ENCODE measurements at regions not wholly inside any gene's neighbourhood (a gene's known extent, or its start where the extent isn't known, plus 50 kb on each side); places are given as distances from the start of the nearest gene placed in this dataset.

GRCh38 chr12:88308825-88309224, 166.7 kb downstream of the TMTC3 start:
- in situ Hi-C loops (cut with MboI; ENCODE audit: low pct_unique_long_range_greater_than_20kb, low sequenced_read_pairs) = no loop called here
- DNase-seq = no peak

DNA sequence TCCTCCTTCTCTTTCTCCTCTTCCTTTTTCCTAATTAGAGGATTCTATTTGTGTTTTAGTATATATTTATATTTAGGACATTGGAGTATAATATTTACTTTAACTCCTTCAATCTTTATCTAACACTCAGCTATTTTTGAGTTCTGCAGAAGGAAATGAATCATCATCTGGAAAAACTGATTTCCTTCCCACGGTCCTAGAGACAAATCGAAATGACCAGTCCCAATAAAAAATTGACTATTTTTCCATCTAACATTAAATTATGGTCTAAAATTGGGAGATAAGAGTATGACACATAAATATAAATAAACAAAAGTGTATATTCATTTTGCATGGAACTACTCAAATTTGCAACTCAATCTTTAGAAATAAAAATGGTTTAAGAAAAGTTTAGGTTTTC, 167.4 kb downstream of the TMTC3 start:
- DNase-seq = no peak
- in situ Hi-C loops (cut with MboI; ENCODE audit: low pct_unique_long_range_greater_than_20kb, low sequenced_read_pairs) = no loop called here

DNA sequence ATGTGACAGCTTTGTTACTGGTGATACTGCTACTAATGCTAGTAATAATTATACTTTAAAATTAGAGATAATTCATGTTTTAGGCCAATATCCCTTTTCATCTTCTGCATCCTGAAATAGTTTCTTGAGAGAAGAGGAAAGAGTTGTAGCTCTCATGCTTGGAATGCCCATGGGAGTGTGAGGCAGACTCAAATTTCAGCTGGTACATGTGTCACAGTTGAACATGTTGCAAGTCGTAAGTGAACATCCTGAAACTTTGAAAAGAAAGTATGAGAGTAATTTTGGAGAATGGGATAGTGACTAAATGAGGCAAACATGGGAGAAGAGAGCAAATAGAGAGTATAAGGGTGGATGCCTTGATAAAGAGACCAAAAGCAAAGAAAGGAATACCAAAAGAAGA, 168.0 kb downstream of the TMTC3 start:
- in situ Hi-C loops (cut with MboI; ENCODE audit: low pct_unique_long_range_greater_than_20kb, low sequenced_read_pairs) = no loop called here
- no peak for DNase-seq

DNA sequence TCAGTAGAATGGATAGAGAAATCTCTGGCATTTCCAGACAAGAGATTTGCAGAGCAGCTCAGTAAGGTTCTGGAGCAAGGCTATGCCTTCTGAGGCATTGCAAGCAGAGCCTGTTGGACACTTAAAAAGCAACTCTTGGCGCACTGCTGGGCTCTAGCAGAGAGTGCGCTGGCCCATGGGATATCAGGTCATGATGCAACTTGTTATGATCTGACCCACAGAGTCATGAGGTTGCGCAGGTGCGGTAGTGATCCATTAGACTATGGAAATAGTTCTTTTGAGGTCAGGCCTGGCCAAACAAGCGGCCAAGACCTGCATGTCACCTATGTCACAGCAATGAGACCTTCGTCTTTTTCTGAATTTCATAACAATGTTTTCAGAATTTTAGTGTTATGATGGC, 168.6 kb downstream of the TMTC3 start:
- no peak for DNase-seq
- in situ Hi-C loops (cut with MboI; ENCODE audit: low pct_unique_long_range_greater_than_20kb, low sequenced_read_pairs) = no loop called here

DNA sequence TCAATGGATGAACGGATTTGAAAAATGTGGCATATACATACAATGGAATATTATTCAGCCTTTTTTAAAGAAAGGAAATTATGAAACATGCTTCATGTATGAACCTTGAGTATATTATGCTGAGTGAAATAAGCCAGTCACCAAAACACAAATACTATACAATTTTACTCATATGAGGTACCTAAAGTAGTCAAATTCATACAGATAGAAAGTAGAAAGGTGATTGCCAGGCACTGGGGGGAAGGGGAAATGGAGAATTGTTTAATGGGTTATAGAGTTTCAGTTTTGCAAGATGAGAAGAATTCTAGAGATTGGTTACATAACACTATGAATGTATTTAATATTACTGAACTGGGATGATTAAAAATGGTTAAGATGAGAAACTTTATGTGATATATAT, 171.4 kb downstream of the TMTC3 start:
- DNase-seq = no peak
- in situ Hi-C loops (cut with MboI; ENCODE audit: low pct_unique_long_range_greater_than_20kb, low sequenced_read_pairs) = no loop called here

GRCh38 chr12:88314706-88315105, 172.6 kb downstream of the TMTC3 start:
- no peak for DNase-seq
- in situ Hi-C loops (cut with MboI; ENCODE audit: low pct_unique_long_range_greater_than_20kb, low sequenced_read_pairs) = no loop called here

GRCh38 chr12:88318726-88319125, 176.6 kb downstream of the TMTC3 start:
- DNase-seq = no peak
- in situ Hi-C loops (cut with MboI; ENCODE audit: low pct_unique_long_range_greater_than_20kb, low sequenced_read_pairs) = no loop called here

- in situ Hi-C loops (cut with MboI; ENCODE audit: low pct_unique_long_range_greater_than_20kb, low sequenced_read_pairs) = no loop called here
- DNase-seq = no peak
These were observed 183.1 kb downstream of the TMTC3 start for GRCh38 chr12:88325076-88325815.

- no peak for DNase-seq
- in situ Hi-C loops (cut with MboI; ENCODE audit: low pct_unique_long_range_greater_than_20kb, low sequenced_read_pairs) = no loop called here
These were observed 183.7 kb downstream of the TMTC3 start for GRCh38 chr12:88325816-88326189.

- in situ Hi-C loops (cut with MboI; ENCODE audit: low pct_unique_long_range_greater_than_20kb, low sequenced_read_pairs) = no loop called here
- no peak for DNase-seq
These were observed 185.2 kb downstream of the TMTC3 start for GRCh38 chr12:88327276-88327675.

GRCh38 chr12:88328090-88328489, 186.0 kb downstream of the TMTC3 start:
- in situ Hi-C loops (cut with MboI; ENCODE audit: low pct_unique_long_range_greater_than_20kb, low sequenced_read_pairs) = no loop called here
- no peak for DNase-seq

DNA sequence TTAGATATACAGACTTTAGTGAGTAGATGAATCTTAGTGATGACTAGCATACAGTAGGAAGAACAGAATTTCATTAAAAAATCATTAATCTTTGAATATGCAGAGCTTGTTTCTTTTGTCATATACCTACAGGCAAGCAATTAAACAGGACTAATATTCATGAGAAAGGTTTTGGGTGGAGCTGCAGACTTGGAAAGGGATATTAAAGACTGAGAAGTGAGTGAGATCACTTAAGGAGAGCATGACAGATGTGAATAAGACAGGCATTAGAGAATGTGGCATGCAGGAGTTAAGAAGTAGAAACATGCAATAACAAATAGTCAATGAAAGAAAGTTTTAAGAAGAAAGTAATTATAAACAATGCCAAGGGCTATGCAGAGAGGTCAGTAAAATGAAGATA, 187.7 kb downstream of the TMTC3 start:
- DNase-seq = no peak
- in situ Hi-C loops (cut with MboI; ENCODE audit: low pct_unique_long_range_greater_than_20kb, low sequenced_read_pairs) = no loop called here

GRCh38 chr12:88334271-88334670, 192.2 kb downstream of the TMTC3 start:
- no peak for DNase-seq
- in situ Hi-C loops (cut with MboI; ENCODE audit: low pct_unique_long_range_greater_than_20kb, low sequenced_read_pairs) = no loop called here

GRCh38 chr12:88336076-88336739, 194.1 kb downstream of the TMTC3 start:
- in situ Hi-C loops (cut with MboI; ENCODE audit: low pct_unique_long_range_greater_than_20kb, low sequenced_read_pairs) = no loop called here
- DNase-seq = no peak

- DNase-seq = no peak
- in situ Hi-C loops (cut with MboI; ENCODE audit: low pct_unique_long_range_greater_than_20kb, low sequenced_read_pairs) = no loop called here
These were observed 196.4 kb downstream of the TMTC3 start for GRCh38 chr12:88338486-88338885.

GRCh38 chr12:88339254-88339949, 197.3 kb downstream of the TMTC3 start:
- no peak for DNase-seq

GRCh38 chr12:88339966-88340365, 197.9 kb downstream of the TMTC3 start:
- in situ Hi-C loops (cut with MboI; ENCODE audit: low pct_unique_long_range_greater_than_20kb, low sequenced_read_pairs) = no loop called here
- DNase-seq = no peak

More at GRCh38 chr12:88339254-88339949, 197.3 kb downstream of the TMTC3 start:
- in situ Hi-C loops (cut with MboI; ENCODE audit: low pct_unique_long_range_greater_than_20kb, low sequenced_read_pairs) = no loop called here

GRCh38 chr12:88342251-88342806, 200.2 kb downstream of the TMTC3 start:
- in situ Hi-C loops (cut with MboI; ENCODE audit: low pct_unique_long_range_greater_than_20kb, low sequenced_read_pairs) = no loop called here

GRCh38 chr12:88351146-88351545, 209.0 kb downstream of the TMTC3 start:
- DNase-seq = no peak
- in situ Hi-C loops (cut with MboI; ENCODE audit: low pct_unique_long_range_greater_than_20kb, low sequenced_read_pairs) = no loop called here

More at GRCh38 chr12:88342251-88342806, 200.2 kb downstream of the TMTC3 start:
- DNase-seq = no peak

- in situ Hi-C loops (cut with MboI; ENCODE audit: low pct_unique_long_range_greater_than_20kb, low sequenced_read_pairs) = no loop called here
- DNase-seq = no peak
These were observed 212.6 kb downstream of the TMTC3 start for GRCh38 chr12:88354691-88355090.
